Caco-2 (cell line): ENCODE measurements at regions not wholly inside any gene's neighbourhood (a gene's known extent, or its start where the extent isn't known, plus 50 kb on each side); places are given as distances from the start of the nearest gene placed in this dataset.

Source experiments
- BruUV-seq: library from RNA; stranded (reverse); fragments of 400-500 nt; replicated peaks from 2 replicates; lab custom pipeline; 2021; lab: Mats Ljungman, UMichigan
- CTCF ChIA-PET: fragments of 300-600 bp; sonication (Branson Sonifier 250); formaldehyde crosslinking; loops from one replicate; lab custom pipeline; 2022; ENCODE audit warnings: antibody characterized with exemption; lab: Charles Lee
- POLR2A ChIA-PET: fragments of 300-600 bp; sonication (Branson Sonifier 250); formaldehyde crosslinking; loops from one replicate; lab custom pipeline; 2022; ENCODE audit warnings: antibody characterized with exemption; lab: Charles Lee
- DNase-seq, 2 experiments: peaks; one replicate each; pipeline versions ENCODE4 v3.0.0 to v3.0.0-alpha.2; 2020 to 2022
- H3K27me3 ChIP-seq: replicated peaks from 2 replicates; pipeline ENCODE4 v1.6.0; 2011; ENCODE audit warnings: low read length; ENCODE audit not compliant: control insufficient read depth, insufficient read depth
- H3K36me3 ChIP-seq: 2 replicates; pipeline ENCODE4 v1.5.1; 2011; ENCODE audit warnings: low read length; ENCODE audit not compliant: control insufficient read depth, insufficient read depth
- H3K4me1 ChIP-seq: fragments of 250-450 bp; sonication (Bioruptor Pico); 2 replicates; pipeline ENCODE4 v1.5.1; 2020; ENCODE audit warnings: mild to moderate bottlenecking
- H3K4me3 ChIP-seq: 2 replicates; pipeline ENCODE4 v1.5.1; 2011; ENCODE audit warnings: low read depth, mild to moderate bottlenecking, control low read depth, low read length
- H3K9me3 ChIP-seq: fragments of 250-450 bp; sonication (Bioruptor Pico); 2 replicates; pipeline ENCODE4 v1.5.1; 2020; ENCODE audit warnings: mild to moderate bottlenecking, moderate library complexity
- H3K27ac Mint-ChIP-seq: one replicate; pipeline ENCODE4 v1.8.0; 2022; ENCODE audit warnings: mixed read lengths; ENCODE audit not compliant: unreplicated experiment
- H3K27me3 Mint-ChIP-seq: one replicate; pipeline ENCODE4 v1.8.0; 2022; ENCODE audit warnings: mixed read lengths; ENCODE audit not compliant: insufficient read depth, unreplicated experiment
- H3K36me3 Mint-ChIP-seq: one replicate; pipeline ENCODE4 v1.8.0; 2022; ENCODE audit warnings: mild to moderate bottlenecking, mixed read lengths; ENCODE audit not compliant: insufficient read depth, unreplicated experiment
- H3K4me1 Mint-ChIP-seq: one replicate; pipeline ENCODE4 v1.8.0; 2022; ENCODE audit warnings: low read depth, mixed read lengths; ENCODE audit not compliant: unreplicated experiment
- H3K4me3 Mint-ChIP-seq: one replicate; pipeline ENCODE4 v1.8.0; 2022; ENCODE audit warnings: mild to moderate bottlenecking, moderate library complexity, mixed read lengths; ENCODE audit not compliant: unreplicated experiment
- H3K9me3 Mint-ChIP-seq: one replicate; pipeline ENCODE4 v1.8.0; 2022; ENCODE audit warnings: mixed read lengths; ENCODE audit not compliant: unreplicated experiment
- intact Hi-C: fragments of 100-400 bp; cut with micrococcal nuclease; formaldehyde crosslinking; loops from one replicate; pipeline ENCODE4 v1.10.0; 2022; ENCODE audit not compliant: unreplicated experiment
- TF ChIP-seq, protein P1 (sequence below), 2 experiments: fragments of 200-600 bp in 1 of 2; IDR thresholded peaks; 1 replicate in 1 of 2; 2 replicates in 1 of 2; pipeline versions ENCODE4 v1.5.1 to v1.8.0; 2011 to 2022; ENCODE audit warnings: antibody characterized with exemption in 1 of 2, control low read depth in 1 of 2, inconsistent platforms in 1 of 2, low read depth in 1 of 2, low read length in 1 of 2, mild to moderate bottlenecking in 1 of 2, moderate library complexity in 1 of 2; ENCODE audit not compliant: insufficient read depth in 1 of 2, severe bottlenecking in 1 of 2, unreplicated experiment in 1 of 2

GRCh38 chr9:26078706-26079105 is 400.5 kb upstream of the TUSC1 start:
- Mint-ChIP-seq H3K27me3 (no peaks in the 10 kb centered on the region), H3K27ac (no peak overlapping the region), H3K4me3 (no peak overlapping the region), H3K36me3 (no peaks in the 10 kb centered on the region), H3K9me3 (no peaks in the 10 kb centered on the region), H3K4me1 (no peaks in the 10 kb centered on the region)
- Histone ChIP-seq H3K36me3 (no peaks in the 10 kb centered on the region), H3K9me3 (no peaks in the 10 kb centered on the region), H3K4me1 (no peaks in the 10 kb centered on the region), H3K27me3 (no peaks in the 10 kb centered on the region), H3K4me3 (no peak overlapping the region)
- DNase-seq, result no peak
- BruUV-seq, result no TSS peak
- ChIA-PET POLR2A (no interaction called here), CTCF (no interaction called here)
- TF ChIP-seq, protein P1, sequence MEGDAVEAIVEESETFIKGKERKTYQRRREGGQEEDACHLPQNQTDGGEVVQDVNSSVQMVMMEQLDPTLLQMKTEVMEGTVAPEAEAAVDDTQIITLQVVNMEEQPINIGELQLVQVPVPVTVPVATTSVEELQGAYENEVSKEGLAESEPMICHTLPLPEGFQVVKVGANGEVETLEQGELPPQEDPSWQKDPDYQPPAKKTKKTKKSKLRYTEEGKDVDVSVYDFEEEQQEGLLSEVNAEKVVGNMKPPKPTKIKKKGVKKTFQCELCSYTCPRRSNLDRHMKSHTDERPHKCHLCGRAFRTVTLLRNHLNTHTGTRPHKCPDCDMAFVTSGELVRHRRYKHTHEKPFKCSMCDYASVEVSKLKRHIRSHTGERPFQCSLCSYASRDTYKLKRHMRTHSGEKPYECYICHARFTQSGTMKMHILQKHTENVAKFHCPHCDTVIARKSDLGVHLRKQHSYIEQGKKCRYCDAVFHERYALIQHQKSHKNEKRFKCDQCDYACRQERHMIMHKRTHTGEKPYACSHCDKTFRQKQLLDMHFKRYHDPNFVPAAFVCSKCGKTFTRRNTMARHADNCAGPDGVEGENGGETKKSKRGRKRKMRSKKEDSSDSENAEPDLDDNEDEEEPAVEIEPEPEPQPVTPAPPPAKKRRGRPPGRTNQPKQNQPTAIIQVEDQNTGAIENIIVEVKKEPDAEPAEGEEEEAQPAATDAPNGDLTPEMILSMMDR (IDR thresholded peaks at IDR 0.05; ENCODE audit: insufficient read depth in 1 of 2, low read depth in 1 of 2, low read length in 1 of 2, severe bottlenecking in 1 of 2, unreplicated experiment in 1 of 2), result no peak
- intact Hi-C loops, result no loop called here

DNA sequence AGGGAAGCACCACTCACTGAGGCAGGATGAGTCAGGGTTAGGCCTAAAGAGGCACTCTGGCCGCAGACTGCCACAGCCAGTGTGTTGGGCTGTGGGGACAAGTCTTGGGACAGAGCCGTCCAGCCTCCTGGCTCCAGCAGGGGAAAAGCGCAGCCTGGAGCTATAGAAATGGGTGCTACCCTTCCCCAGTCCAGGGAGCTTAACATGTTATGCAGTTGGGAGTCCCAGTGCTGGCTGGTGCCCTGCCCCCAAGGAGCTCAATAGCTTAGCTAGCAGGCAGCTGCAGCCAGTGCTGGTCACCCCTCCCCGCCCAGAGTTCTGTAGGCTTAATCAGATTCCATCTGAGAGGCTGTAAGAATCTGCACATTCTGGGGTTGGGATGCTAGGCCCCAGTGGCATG is 399.6 kb upstream of the TUSC1 start:
- Mint-ChIP-seq H3K9me3 (no peaks in the 10 kb centered on the region), H3K27ac (no peak overlapping the region), H3K4me3 (no peak overlapping the region), H3K4me1 (no peaks in the 10 kb centered on the region), H3K36me3 (no peaks in the 10 kb centered on the region), H3K27me3 (no peaks in the 10 kb centered on the region)
- DNase-seq, result no peak
- Histone ChIP-seq H3K27me3 (no peaks in the 10 kb centered on the region), H3K36me3 (no peaks in the 10 kb centered on the region), H3K4me1 (no peaks in the 10 kb centered on the region), H3K9me3 (no peaks in the 10 kb centered on the region), H3K4me3 (no peak overlapping the region)
- intact Hi-C loops, result no loop called here
- TF ChIP-seq, protein P1 (IDR thresholded peaks at IDR 0.05; ENCODE audit: insufficient read depth in 1 of 2, low read depth in 1 of 2, low read length in 1 of 2, severe bottlenecking in 1 of 2, unreplicated experiment in 1 of 2), result no peak
- ChIA-PET POLR2A (no interaction called here), CTCF (no interaction called here)
- no TSS peak for BruUV-seq

- POLR2A ChIA-PET, result no interaction called here
- TF ChIP-seq, protein P1 (IDR thresholded peaks at IDR 0.05; ENCODE audit: insufficient read depth in 1 of 2, low read depth in 1 of 2, low read length in 1 of 2, severe bottlenecking in 1 of 2, unreplicated experiment in 1 of 2), result no peak
- no peaks in the 10 kb centered on the region for H3K9me3 Mint-ChIP-seq
- Histone ChIP-seq H3K4me1 (no peaks in the 10 kb centered on the region), H3K27me3 (no peaks in the 10 kb centered on the region), H3K4me3 (no peak overlapping the region), H3K9me3 (no peaks in the 10 kb centered on the region), H3K36me3 (no peaks in the 10 kb centered on the region)
- intact Hi-C loops, result no loop called here
- H3K27ac Mint-ChIP-seq, result no peak overlapping the region
- DNase-seq, result no peak
- CTCF ChIA-PET, result no interaction called here
- H3K4me1 Mint-ChIP-seq, result no peaks in the 10 kb centered on the region
- H3K27me3 Mint-ChIP-seq, result no peaks in the 10 kb centered on the region
- H3K4me3 Mint-ChIP-seq, result no peak overlapping the region
- BruUV-seq, result no TSS peak
- no peaks in the 10 kb centered on the region for H3K36me3 Mint-ChIP-seq
These were observed 389.4 kb upstream of the TUSC1 start for GRCh38 chr9:26067608-26068007.
